Stimulated activated CD8-positive, alpha-beta memory T cell treated with anti-CD3 and anti-CD28 coated beads, Interleukin-7, amount 100 ng/mL, for 4 hours (primary cell): ENCODE measurements at regions not wholly inside any gene's neighbourhood (a gene's known extent, or its start where the extent isn't known, plus 50 kb on each side); places are given as distances from the start of the nearest gene placed in this dataset.
"Not testable (repeated sequence)": the region's sequence is repeated elsewhere in the genome, so short reads cannot be mapped to it uniquely, and the experiment has no call there.

Source experiments
- DNase-seq, 2 donors: peaks; one replicate each; pipeline ENCODE4 v3.0.0-alpha.2; 2020; ENCODE audit warnings: low read depth in 2 of 2

DNA sequence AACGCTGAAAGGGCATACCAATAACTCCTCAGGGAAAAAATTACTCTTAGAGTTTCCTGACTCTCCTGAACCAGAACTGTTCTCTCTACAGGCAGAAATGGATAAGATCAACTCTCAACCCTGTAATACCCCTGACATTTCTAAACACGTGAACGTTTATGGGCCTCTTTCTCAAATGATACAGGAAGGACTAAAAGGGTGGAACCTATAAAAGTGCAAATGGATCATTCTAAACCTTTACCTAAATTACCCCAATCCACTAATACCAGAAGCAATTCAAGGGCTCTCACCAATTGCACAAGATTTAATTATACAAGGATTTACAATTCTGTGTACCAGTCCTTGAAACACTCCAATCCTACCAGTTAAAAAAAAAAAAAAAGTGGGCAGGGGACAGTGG is 98.0 kb upstream of the FAM174B start:
- DNase-seq: no peak

DNA sequence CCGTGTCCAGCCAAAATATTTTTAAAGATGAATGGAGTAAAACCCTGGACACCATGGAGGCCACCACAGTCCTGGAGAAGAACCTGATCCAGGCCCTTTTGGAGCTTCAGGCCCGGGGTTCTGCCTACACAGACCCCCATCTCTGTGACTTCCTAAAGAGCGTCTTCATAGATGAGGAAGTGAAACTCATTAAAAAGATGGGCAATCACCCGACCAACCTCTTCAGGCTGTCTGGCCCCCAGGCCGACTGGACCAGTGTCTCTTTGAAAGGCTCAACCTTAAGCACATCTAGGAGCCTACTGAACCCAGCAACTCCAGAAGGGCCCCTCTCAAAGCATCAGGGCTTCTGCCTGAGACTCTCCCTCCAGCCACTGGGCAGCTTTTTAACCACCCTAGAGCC is 107.9 kb upstream of the FAM174B start:
- DNase-seq: no peak

DNA sequence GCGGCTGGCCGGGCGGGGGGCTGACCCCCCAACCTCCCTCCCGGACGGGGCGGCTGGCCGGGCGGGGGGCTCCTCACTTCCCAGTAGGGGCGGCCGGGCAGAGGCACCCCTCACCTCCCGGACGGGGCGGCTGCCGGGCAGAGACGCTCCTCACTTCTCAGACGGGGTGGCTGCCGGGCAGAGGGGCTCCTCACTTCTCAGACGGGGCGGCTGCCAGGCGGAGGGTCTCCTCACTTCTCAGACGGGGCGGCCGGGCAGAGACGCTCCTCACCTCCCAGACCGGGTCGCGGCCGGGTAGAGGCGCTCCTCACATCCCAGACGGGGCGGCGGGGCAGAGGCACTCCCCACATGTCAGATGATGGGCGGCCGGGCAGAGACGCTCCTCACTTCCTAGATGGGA is 112.6 kb upstream of the FAM174B start:
- not testable (repeated sequence) for DNase-seq

DNA sequence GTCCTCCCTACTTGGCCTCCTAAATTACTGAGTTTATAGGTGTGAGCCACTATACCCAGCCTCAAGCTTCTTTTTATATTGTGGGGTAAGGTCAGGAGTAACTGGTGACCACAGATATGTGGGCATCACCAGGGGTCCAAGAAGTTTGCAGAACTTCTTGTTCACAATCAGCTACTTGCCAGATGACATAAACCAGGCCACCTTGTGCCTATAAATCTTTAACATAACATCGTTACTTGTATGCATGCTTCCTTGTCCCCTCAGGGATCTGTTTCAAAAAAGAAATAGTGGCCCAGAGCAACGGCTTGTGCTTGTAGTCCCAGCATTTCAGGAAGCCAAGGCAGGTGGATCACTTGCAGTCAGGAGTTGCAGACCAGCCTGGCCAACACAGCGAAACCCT is 115.1 kb upstream of the FAM174B start:
- DNase-seq: no peak

DNA sequence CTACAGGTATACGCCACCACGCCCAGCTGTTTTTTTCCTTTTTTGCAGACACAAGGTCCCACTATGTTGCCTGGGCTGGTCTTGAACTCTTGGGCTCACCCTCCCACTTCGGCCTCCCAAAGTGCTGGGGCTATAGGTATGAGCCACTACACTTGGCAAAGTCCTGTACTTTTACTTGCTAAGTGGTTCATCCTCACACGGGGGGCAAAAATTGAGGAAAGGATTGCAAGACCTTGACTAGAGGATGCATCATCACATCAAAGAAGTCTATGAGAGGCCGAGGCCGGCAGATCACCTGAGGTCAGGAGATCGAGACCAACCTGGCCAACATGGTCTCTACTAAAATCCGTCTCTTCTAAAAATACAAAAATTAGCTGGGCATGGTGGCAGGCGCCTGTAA is 116.5 kb upstream of the FAM174B start:
- DNase-seq: no peak

DNA sequence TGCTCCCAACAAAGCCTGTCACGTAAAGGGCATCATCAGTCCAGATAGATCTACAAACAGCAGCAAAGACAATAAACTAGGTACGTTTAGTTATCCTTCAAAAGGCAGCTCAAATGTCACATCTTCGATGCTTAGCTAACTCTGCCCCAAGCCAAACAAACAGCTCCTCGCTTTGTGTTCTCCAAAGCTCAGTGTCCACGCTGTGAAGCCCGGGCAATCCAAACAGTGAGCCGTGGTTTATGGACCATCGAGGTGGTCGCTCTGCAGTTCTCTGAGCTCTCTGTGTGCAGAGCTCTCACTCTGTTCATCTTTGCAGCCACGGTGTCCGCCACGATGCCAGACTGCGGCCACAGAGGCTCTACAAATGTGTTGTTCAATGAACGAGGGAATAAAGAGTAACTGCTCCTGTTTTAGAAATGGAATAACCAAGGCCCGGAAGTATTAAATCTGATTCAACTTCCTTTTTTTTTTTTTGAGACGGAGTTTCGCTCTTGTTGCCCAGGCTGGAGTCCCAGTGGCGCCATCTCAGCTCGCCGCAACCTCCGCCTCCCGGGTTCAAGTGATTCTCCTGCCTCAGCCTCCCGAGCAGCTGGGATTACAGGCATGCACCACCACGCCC is 117.2 kb upstream of the FAM174B start:
- no peak for DNase-seq

DNA sequence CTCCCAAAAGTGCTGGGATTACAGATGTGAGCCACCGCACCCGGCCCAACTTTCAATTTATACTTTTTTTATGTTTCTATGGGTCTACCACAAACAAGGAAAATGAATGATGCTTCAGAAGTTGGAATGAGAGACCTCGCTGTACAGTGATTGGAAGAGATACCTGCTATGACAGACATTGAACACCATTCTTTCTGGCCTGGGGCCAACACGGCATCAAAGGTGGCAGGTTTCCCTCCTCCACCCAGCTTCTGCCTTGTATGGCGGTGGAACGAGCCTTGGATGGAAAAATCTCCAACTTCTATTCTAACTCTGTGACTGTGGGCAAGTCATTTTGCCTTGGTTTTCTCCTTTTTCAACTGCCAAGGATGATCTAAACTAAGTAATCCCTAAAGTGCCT is 117.8 kb upstream of the FAM174B start:
- DNase-seq: no peak

DNA sequence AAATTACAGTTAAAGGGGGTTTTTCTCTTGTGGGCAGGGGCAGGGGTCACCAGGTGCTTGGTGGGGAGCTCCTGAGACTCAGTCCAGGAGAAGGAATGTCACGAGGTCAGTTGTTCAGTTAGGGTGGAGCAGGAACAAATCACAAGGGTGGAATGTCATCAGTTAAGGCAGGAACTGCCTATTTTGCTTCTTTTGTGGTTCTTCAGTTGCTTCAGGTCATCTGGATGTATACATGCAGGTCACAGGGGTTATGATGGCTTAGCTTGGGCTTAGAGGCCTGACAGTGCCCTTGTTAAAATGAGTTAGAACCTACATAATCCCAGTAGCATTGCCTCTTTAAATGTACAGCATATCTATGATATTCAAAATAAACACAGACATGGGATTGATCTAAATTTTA is 120.2 kb upstream of the CHD2 start:
- DNase-seq: no peak

DNA sequence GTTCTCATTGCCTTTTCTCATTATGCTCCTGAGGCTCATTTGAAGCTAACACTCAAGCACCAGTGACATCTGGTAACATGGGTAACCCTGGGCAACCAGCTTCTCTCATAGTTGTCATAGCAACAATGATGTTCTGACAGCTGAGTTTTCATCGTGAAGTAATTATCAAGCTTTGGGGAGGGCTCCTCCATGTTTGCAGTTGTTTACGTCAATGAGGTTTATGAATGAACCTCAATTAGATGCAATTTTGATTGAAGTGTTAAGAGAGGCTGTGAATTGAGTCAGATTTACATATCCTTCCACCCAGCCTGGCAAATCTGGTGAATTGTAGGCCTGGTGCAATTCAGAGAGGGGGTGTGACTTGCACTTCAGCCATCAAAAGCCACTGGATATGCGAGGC is 119.3 kb upstream of the CHD2 start:
- no peak for DNase-seq

DNA sequence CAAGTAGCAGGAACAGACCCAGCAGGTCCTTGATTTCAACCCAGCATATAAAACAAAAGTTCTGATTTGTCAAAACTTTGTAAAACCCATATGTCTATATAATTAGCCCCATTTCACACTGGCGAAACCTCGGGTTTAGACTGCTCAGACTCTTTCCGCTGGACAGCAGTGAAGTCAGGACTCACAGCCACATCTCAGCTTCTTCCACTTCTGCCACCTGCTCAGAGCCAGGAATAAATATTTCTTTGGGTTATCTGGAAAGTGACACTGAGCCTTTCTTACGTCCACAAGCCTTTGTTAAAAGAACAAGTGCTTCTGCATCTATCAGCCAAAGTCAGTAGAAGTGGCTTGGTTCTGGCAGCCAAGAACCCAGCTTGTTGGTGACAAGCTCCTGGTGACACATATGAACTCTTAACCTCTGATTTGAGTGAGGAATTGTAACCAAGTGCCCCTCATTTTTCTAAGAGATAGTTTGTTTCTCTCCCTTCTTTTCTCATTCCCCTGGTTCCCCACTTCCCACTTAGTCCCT is 118.1 kb upstream of the CHD2 start:
- no peak for DNase-seq

DNA sequence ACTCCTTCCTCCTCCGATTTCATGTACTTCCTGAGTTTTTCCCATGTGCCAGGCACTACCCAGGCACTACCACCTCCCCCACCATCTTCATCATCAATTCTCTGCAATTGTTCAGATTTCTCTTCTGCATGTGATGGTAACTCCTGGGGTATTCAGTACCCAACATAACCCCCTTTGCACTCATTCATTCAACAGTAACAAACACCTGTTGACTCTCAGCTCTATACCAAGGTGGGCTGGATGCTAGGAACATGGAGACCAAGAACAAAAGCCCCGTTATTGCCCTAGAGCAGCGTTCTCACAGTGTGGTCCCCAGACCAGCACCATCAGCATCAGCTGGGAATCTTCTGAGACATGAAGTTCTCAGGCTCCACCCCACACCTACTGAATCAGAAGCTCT is 113.0 kb upstream of the CHD2 start:
- DNase-seq: no peak

DNA sequence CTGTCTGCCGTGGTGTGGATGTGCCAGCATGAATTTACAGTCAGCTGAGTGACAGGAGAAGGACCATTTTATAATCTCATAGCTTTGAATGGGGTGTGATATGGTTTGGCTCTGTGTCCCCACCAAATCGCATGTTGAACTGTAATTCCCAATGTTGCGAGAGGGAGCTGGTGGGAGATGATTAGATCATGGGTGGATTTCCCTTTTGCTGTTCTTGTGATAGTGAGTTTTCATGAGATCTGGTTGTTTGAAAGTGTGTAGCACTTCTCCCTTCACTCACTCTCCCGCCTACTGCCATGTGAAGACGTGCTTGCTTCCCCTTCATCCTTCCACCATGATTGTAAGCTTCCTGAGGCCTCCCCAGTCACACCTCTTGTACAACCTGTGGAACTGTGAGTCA is 111.9 kb upstream of the CHD2 start:
- no peak for DNase-seq

DNA sequence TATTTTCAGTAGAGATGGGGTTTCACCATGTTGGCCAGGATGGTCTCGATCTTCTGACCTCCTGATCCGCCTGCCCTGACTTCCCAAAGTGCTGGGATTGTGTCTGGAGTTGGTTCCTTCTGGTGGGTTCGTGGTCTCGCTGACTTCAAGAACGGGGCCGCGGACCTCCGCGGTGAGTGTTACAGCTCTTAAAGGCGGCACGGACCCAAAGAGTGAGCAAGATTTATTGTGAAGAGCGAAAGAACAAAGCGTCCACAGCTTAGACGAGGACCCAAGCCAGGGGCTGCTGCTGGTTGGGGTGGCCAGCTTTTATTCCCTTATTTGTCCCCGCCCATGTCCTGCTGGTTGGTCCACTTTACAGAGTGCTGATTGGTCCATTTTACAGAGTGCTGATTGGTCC is 111.3 kb upstream of the CHD2 start:
- DNase-seq: not testable (repeated sequence)

DNA sequence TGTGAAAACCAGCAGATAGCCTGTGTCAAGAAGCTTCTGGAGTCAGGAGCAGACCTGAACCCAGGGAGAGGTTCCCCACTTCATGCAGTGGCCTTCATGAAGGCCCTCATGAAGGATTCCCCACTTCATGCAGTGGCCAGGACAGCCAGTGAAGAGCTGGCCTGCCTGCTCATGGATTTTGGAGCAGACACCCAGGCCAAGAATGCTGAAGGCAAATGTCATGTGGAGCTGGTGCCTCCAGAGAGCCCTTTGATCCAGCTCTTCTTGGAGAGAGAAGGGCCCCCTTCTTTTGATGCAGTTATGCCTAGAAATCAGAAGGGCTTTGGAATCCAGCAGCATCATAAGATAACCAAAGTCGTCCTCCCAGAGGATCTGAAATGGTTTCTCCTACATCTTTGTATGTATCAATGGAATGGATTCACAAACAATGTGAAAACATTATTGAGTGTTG is 103.9 kb upstream of the CHD2 start:
- no peak for DNase-seq

DNA sequence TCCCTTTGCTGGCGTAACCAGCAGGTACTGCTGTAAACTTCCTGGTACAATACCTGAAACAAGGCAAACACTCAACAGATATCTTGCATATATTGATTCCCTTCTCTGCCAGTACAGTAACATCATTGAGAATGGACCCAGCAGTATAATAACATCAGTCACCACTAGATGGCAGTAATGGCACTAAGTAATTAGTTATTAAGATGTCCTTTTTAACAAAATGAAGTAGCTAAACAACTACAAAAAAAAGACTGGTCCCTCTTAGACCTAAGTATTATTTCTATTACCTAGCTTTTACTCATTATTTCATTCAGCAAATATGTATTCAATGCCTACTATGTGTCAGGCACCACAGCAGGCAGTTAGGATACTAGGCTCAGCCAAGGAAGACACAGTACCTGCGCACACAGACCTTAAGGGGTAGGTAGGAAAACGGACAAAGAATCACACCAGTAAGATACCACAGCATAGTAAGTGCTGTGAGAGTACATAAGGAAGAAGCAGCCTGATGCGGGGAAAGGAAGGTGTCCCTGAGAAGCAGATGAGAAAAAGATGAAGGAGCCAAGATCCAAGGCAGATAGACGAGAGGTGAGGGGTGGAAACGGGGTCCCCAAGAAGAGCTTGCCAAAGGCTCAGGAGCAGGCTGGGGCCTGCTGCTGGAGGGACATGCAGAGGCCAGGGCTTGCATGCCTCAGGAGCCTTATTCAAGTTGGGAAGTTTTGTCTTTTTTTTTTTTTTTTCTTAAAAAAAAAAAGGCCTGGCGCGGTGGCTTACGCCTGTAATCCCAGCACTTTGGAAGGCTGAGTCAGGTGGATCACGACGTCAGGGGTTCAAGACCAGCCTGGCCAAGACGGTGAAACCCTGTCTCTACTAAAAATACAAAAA is 102.7 kb upstream of the CHD2 start:
- DNase-seq: no peak

DNA sequence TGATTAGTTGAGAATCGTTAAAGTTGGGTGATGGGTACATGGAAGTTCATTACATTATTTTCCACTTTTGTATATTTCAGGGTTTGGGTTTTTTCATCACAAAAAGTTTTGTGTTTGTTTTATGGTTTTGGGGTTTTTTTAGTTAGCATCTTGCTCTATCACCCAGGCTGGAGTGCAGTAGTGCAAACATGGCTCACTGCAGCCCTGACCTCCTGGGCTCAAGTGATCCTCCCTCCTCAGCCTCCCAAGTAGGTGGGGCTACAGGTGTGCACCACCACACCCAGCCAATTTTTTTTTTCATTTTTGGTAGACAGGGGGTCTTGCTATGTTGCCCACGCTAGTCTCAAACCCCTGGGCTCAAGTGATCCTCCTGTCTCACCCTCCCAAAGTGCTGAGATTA is 100.1 kb upstream of the CHD2 start:
- no peak for DNase-seq

DNA sequence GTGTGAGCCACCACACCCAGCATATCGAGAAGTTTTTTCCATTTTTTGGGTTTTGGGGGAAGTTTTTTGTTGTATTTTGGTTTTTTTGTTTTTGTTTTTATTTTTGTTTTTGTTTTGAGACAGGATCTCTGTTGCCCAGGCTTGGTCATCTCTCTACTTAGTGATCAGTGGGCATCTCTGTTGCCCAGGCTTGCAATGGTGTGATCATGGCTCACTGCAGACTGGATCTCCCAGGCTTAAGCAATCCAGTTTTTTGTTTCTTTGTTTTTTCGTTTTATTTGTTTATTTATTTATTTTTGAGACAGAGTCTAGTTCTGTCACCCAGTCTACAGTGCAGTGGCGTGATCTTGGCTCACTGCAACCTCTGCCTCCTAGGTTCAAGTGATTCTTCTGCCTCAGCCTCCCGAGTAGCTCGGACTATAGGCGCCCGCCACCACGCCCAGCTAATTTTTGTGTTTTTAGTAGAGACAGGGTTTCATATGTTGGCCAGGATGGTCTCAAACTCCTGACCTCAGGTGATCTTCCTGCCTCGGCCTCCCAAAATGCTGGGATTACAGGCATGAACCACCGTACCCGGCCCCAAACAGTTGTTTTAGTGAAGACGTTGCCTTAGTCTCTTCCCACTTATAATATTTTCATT is 99.6 kb upstream of the CHD2 start:
- DNase-seq: not testable (repeated sequence)

DNA sequence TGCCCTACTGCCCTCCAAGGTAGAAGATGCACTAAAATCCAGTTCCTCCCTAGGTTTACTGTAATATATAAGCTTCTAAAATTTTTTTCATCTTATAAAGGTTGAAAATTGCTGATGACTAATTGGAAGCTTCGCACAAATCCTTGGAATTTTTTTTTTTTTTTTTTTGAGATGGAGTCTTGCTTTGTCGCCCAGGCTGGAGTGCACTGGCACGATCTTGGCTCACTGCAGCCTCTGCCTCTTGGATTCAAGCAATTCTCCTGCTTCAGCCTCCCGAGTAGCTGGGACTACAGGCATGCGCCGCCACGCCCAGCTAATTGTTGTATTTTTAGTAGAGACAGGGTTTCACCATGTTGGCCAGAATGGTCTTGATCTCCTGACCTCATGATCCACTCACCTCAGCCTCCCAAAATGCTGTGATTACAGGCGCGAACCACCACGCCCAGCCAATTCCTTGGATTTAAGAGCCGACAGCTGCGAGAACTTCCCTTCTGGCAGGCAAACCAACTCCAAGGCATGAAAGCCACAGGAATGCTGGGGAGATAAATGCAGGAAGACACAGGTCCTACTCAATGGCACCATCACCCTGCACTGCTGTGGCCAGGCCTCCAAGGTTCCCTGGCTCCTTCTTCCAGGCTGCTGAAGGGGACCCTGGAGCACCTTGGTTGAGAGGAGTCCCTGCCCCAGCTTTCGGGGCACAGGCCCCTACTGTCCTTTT is 98.9 kb upstream of the CHD2 start:
- DNase-seq: not testable (repeated sequence)

DNA sequence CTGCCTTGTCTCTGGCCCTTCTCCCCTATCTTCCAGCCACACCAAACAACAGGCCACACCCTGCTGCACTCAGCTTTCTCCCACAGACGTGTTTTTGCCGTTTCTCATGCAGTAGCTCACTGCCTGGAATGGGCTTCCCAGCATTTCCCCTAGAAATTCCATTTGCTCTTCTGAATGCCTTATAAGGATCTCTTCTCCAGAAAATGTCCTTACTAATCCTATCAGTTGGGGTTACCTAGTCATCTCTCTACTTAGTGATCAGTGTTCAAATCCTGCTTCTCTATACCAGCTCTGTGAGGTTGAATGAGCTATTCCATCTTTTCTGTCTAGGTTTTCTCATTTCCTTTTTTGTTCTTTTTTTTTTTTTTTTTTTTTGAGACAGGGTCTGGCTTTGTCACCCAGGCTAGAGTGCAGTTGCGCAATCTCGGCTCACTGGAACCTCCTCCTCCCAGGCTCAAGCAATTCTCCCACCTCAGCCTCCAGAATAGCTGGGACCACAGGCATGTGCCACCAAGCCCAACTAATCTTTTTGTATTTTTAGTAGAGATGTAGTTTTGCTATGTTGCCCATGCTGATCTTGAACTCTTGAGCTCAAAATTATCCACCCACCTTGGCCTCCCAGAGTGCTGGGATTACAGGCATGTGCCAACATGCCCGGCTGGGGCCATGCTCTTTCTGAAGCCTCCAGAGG is 98.2 kb upstream of the CHD2 start:
- no peak for DNase-seq

DNA sequence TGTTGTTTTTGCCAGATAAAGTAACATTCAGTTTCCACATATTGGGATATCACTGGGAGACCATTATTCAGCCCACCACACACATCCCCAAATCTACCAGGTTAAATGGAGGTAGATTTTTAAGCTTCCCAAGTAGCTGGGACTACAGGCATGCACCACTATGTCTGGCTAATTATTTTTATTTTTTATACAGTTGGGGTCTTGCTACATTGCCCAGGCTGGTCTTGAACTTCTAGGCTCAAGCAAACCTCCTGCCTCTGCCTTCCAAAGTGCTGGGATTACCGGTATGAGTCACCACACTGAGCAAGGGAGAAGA is 96.6 kb upstream of the CHD2 start:
- no peak for DNase-seq

DNA sequence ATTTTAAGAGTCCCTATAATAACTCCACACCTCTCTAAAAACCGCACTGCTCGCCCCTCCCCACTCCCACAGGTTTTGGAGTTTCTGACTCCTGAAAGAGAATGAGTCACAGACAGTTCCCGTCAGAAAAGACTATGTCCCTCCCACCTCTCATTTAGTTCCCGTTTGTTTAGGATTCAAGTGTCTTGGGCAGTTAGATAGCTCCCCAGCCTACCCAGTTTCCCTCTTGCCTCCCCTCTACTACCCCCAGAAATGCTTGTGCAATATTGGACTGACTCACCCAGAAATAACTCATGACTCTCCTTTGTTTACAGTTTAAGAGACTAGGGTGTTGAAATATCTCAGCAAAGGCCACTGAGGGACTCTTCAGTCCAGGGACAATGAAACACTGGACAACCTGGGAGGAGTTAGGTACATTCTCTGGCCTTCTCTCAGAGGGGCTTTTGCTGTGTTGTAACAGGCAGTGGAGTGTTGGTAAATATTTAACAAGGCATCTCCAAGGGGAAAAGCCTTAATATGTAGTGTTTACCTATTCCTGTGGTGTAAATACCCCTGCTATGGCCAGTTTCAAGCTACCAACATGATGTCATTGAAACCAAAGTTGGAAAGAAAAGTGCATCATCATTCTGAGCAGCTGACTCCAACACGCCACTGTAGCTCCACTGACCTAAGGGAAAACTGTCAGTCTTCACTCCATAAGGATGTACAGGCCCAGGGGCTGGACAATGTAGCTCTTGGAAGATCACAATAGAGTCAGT is 96.1 kb upstream of the CHD2 start:
- peak; percentile 40 to 47 for DNase-seq
